Trophoblast cell (in vitro differentiated cells and primary cell): ENCODE measurements at regions not wholly inside any gene's neighbourhood (a gene's known extent, or its start where the extent isn't known, plus 50 kb on each side); places are given as distances from the start of the nearest gene placed in this dataset.

ENCODE experiments used
- DNase-seq, 2 donors: peaks; one replicate each; pipeline ENCODE4 v3.0.0-alpha.2; 2016
- H2AFZ ChIP-seq: 2 replicates; pipeline ENCODE4 v1.6.1; 2013; ENCODE audit warnings: low read length, moderate library complexity, mild to moderate bottlenecking; ENCODE audit not compliant: insufficient read depth, poor library complexity
- H2AK5ac ChIP-seq: 2 replicates; pipeline ENCODE4 v1.6.1; 2013; ENCODE audit warnings: mild to moderate bottlenecking, low read length
- H2BK120ac ChIP-seq: 2 replicates; pipeline ENCODE4 v1.6.1; 2013; ENCODE audit warnings: low read length, mild to moderate bottlenecking, moderate library complexity; ENCODE audit not compliant: insufficient read depth, poor library complexity
- H2BK12ac ChIP-seq: 2 replicates; pipeline ENCODE4 v1.6.1; 2013; ENCODE audit warnings: mild to moderate bottlenecking, low read length, moderate library complexity
- H2BK5ac ChIP-seq: 2 replicates; pipeline ENCODE4 v1.6.1; 2013; ENCODE audit warnings: low read length, low read depth, moderate library complexity, mild to moderate bottlenecking; ENCODE audit not compliant: poor library complexity
- H3K14ac ChIP-seq: 2 replicates; pipeline ENCODE4 v1.6.1; 2013; ENCODE audit warnings: mild to moderate bottlenecking, low read length
- H3K18ac ChIP-seq: 2 replicates; pipeline ENCODE4 v1.6.1; 2013; ENCODE audit warnings: mild to moderate bottlenecking, low read length
- H3K23ac ChIP-seq: 2 replicates; pipeline ENCODE4 v1.6.1; 2013; ENCODE audit warnings: low read length
- H3K27ac ChIP-seq: 2 replicates; pipeline ENCODE4 v1.5.1; 2013; ENCODE audit warnings: low read depth, mild to moderate bottlenecking, inconsistent platforms, low read length, moderate library complexity
- H3K27me3 ChIP-seq: 2 replicates; pipeline ENCODE4 v1.6.1; 2013; ENCODE audit warnings: inconsistent platforms, mild to moderate bottlenecking, low read length, moderate library complexity; ENCODE audit not compliant: insufficient read depth
- H3K36me3 ChIP-seq, 2 experiments: 1 replicate in 1 of 2; 2 replicates in 1 of 2; pipeline ENCODE4 v1.6.1; 2013; ENCODE audit warnings: low read length in 2 of 2, mild to moderate bottlenecking in 2 of 2, moderate library complexity in 1 of 2; ENCODE audit not compliant: insufficient read depth in 2 of 2, control insufficient read depth in 1 of 2
- H3K4ac ChIP-seq: 2 replicates; pipeline ENCODE4 v1.6.1; 2013; ENCODE audit warnings: low read depth, mild to moderate bottlenecking, low read length, moderate library complexity
- H3K4me1 ChIP-seq, 2 experiments: 1 replicate in 1 of 2; 2 replicates in 1 of 2; pipeline ENCODE4 v1.6.1; 2013; ENCODE audit warnings: low read length in 2 of 2, mild to moderate bottlenecking in 2 of 2, moderate library complexity in 1 of 2; ENCODE audit not compliant: insufficient read depth in 2 of 2, control insufficient read depth in 1 of 2
- H3K4me2 ChIP-seq: 2 replicates; pipeline ENCODE4 v1.6.1; 2013; ENCODE audit warnings: inconsistent platforms, mild to moderate bottlenecking, low read length, moderate library complexity
- H3K4me3 ChIP-seq: 2 replicates; pipeline ENCODE4 v1.5.1; 2013; ENCODE audit warnings: mild to moderate bottlenecking, low read depth, low read length, inconsistent platforms
- H3K79me1 ChIP-seq: one replicate; pipeline ENCODE4 v1.6.1; 2013; ENCODE audit warnings: low read length
- H3K79me2 ChIP-seq: 2 replicates; pipeline ENCODE4 v1.6.1; 2013; ENCODE audit warnings: low read length, mild to moderate bottlenecking; ENCODE audit not compliant: control insufficient read depth, insufficient read depth, poor library complexity
- H3K9ac ChIP-seq: 2 replicates; pipeline ENCODE4 v1.6.1; 2013; ENCODE audit warnings: mild to moderate bottlenecking, low read length
- H3K9me3 ChIP-seq: 2 replicates; pipeline ENCODE4 v1.6.1; 2013; ENCODE audit warnings: low read depth, mild to moderate bottlenecking, control low read depth, inconsistent platforms, low read length; ENCODE audit not compliant: insufficient read depth
- H4K12ac ChIP-seq: 2 replicates; pipeline ENCODE4 v1.6.1; 2013; ENCODE audit warnings: low read depth, mild to moderate bottlenecking, low read length, moderate library complexity
- H4K8ac ChIP-seq: 2 replicates; pipeline ENCODE4 v1.6.1; 2013; ENCODE audit warnings: low read depth, mild to moderate bottlenecking, low read length, moderate library complexity
- H4K91ac ChIP-seq: one replicate; pipeline ENCODE4 v1.6.1; 2013; ENCODE audit warnings: low read depth, mild to moderate bottlenecking, low read length, moderate library complexity
- WGBS: extraction: QIAGEN DNeasy Blood & Tissue Kit; methylation state at CpG from one replicate; pipeline ENCODE4 v1.1.7; 2013; ENCODE audit warnings: missing lambda C conversion rate; ENCODE audit not compliant: insufficient read length, insufficient coverage; ENCODE audit errors: extremely low coverage; 5-methylcytosine and 5-hydroxymethylcytosine counted together

DNA sequence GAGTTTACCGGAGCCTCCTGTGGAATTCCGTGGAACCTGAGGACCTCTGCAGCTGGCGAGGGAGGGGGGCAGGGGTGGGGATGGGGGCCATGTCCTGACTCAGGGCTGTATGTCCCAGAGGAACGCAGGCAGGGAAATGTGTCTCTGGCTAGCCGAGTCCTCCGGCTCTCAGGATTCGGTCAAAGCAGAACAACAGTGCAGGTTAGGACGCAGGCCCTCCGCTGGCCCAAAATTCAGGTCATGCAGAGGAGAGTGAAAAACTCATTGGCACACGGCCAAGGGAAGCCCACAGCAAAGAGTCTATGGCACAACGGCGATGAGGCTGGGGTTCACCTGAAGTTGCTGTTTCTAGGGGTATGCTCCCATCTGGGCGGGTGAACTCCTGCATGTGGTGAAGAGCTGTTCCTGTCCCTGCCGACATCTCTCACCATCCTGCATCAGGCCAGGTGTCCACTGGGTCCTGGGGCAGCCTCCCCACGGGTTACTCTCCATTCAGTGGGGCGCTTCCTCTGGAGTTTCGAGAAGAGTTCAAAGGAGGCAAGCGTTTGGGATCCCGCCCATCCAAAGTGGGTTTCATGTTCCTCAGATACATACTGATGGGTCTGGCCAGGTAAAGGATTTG, 1055.3 kb downstream of the BRD1 start:
- Histone ChIP-seq H3K79me1 (no peaks in the 10 kb centered on the region), H3K9me3 (peaks cover 9% of the 10 kb centered on the region), H2BK12ac (no peak overlapping the region), H3K4me1 (no peaks in the 10 kb centered on the region), H3K27ac (no peak overlapping the region), H2BK120ac (no peak overlapping the region), H4K8ac (no peak overlapping the region), H4K12ac (no peak overlapping the region), H3K23ac (no peak overlapping the region), H3K4me2 (no peak overlapping the region), H3K27me3 (no peaks in the 10 kb centered on the region), H4K91ac (no peak overlapping the region), H2AFZ (no peak overlapping the region), H2BK5ac (no peak overlapping the region), H3K14ac (no peak overlapping the region), H3K18ac (no peak overlapping the region), H2AK5ac (no peak overlapping the region), H3K4ac (no peak overlapping the region), H3K79me2 (no peaks in the 10 kb centered on the region), H3K36me3 (no peaks in the 10 kb centered on the region), H3K4me3 (no peak overlapping the region), H3K9ac (no peak overlapping the region)
- no peak for DNase-seq
- WGBS = no CpG with 5 or more reads among the region's 19 CpGs

DNA sequence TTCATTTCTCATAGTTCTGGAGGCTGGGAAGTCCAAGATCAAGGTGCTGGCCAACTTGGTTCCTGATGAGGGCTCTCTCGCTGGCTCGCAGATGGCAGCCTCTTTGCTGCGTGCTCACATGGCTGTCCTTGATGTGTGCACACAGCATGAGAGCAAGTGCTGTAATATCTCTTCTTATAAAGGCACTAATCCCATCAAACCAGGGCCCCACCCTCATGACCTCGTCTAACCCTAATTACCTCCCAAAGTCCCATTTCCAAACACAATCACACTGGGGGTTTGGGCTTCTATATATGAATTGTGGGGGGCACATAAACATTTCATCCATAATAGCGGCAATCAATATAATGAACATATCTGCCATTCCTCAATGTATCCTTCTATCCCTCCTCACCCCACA, 1062.1 kb downstream of the BRD1 start:
- Histone ChIP-seq H3K27me3 (no peaks in the 10 kb centered on the region), H3K79me2 (no peaks in the 10 kb centered on the region), H3K4me2 (no peak overlapping the region), H3K9ac (no peak overlapping the region), H4K12ac (no peak overlapping the region), H2BK5ac (no peak overlapping the region), H2AK5ac (no peak overlapping the region), H3K18ac (no peak overlapping the region), H3K4me3 (no peak overlapping the region), H3K23ac (no peak overlapping the region), H2BK12ac (no peak overlapping the region), H3K27ac (no peak overlapping the region), H3K9me3 (peaks cover 1% of the 10 kb centered on the region), H4K91ac (no peak overlapping the region), H2BK120ac (no peak overlapping the region), H3K36me3 (no peaks in the 10 kb centered on the region), H2AFZ (no peak overlapping the region), H3K79me1 (no peaks in the 10 kb centered on the region), H3K4ac (no peak overlapping the region), H4K8ac (no peak overlapping the region), H3K14ac (no peak overlapping the region), H3K4me1 (no peaks in the 10 kb centered on the region)
- DNase-seq = no peak
- no CpG with 5 or more reads among the region's 5 CpGs for WGBS

DNA sequence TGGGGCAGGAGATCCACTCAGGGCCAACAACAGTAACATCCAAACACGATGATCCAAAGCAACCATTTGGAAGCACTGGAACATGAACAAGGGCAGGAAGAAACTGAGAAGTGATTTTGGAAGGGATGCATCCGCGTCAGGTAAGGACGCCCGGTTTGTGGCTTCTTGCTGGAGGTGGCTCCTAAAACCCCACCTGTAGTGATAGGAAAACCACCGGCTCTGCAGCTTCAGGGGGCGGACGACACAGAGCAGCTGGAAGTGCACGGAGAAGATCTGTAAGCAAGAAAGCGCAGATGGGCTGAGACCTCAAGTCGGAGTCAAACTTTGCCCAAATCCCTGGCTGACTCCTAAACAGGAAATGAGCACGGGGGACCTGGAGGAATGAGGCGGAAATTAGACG, 1066.1 kb downstream of the BRD1 start:
- no peak overlapping the region for H3K4me2 ChIP-seq
- no peak overlapping the region for H3K23ac ChIP-seq
- no peak overlapping the region for H4K12ac ChIP-seq
- H2BK12ac ChIP-seq = no peak overlapping the region
- H3K4me3 ChIP-seq = no peak overlapping the region
- no peak overlapping the region for H4K8ac ChIP-seq
- H2AFZ ChIP-seq = no peak overlapping the region
- no peaks in the 10 kb centered on the region for H3K79me2 ChIP-seq
- H2AK5ac ChIP-seq = no peak overlapping the region
- WGBS = no CpG with 5 or more reads among the region's 14 CpGs
- H2BK120ac ChIP-seq = no peak overlapping the region
- H3K14ac ChIP-seq = no peak overlapping the region
- H3K4me1 ChIP-seq = no peaks in the 10 kb centered on the region
- no peaks in the 10 kb centered on the region for H3K27me3 ChIP-seq
- H3K9ac ChIP-seq = no peak overlapping the region
- no peak overlapping the region for H3K18ac ChIP-seq
- DNase-seq = no peak
- H2BK5ac ChIP-seq = no peak overlapping the region
- H3K36me3 ChIP-seq = no peaks in the 10 kb centered on the region
- H3K4ac ChIP-seq = no peak overlapping the region
- H3K79me1 ChIP-seq = no peaks in the 10 kb centered on the region
- H4K91ac ChIP-seq = no peak overlapping the region
- H3K27ac ChIP-seq = no peak overlapping the region
- peaks cover 8% of the 10 kb centered on the region for H3K9me3 ChIP-seq

DNA sequence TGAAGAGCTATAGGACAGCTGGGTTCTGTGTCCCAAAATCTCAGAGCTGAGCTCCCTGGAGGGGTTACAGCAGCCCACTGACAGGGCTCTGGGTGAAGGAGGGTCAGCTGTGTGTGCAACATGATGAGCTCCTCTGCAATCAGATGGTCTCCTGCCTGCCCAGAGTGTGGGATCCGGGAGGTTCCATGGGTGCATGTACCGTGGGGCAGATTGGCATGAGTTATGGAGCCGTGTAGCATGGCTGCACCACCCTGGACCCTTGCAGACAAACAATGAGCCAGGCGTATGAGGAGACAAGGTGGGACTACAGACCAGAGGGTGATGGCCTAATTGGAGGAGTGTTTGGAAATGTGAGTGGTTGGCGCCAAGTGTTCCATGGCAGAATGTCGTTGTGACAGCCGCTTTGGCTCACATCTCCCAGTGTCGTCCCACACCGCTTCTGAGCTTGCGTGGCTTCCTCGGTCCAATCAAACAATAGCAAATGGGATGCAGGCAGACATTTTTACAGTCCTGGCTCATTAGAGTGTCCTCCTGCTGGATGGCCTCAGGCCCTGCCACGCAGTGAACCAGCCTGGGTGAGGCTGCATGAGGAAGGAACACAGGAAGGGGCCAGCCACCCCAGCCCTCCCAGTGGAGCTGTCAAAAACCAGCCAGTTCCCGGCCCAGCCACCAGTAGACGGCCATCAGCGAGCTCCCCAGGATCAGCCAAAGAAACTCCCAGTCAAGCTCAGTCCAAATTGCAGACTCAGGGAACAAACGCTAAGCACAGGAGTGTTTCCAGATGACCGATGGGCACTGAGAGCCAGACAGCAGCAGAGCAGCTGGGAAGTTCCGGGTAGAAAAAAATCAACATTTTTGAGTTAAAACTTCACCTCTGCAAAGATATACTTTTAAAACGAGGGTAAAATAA, 1066.9 kb downstream of the BRD1 start:
- no peak overlapping the region for H3K4me3 ChIP-seq
- no peak for DNase-seq
- no peak overlapping the region for H3K4me2 ChIP-seq
- no peak overlapping the region for H2AFZ ChIP-seq
- H4K12ac ChIP-seq = no peak overlapping the region
- H3K23ac ChIP-seq = no peak overlapping the region
- no peak overlapping the region for H2BK5ac ChIP-seq
- H3K18ac ChIP-seq = no peak overlapping the region
- no peaks in the 10 kb centered on the region for H3K79me2 ChIP-seq
- WGBS = no CpG with 5 or more reads among the region's 19 CpGs
- no peak overlapping the region for H3K27ac ChIP-seq
- H3K9ac ChIP-seq = no peak overlapping the region
- no peak overlapping the region for H2AK5ac ChIP-seq
- no peaks in the 10 kb centered on the region for H3K27me3 ChIP-seq
- no peak overlapping the region for H2BK120ac ChIP-seq
- H3K14ac ChIP-seq = no peak overlapping the region
- H3K4me1 ChIP-seq = no peaks in the 10 kb centered on the region
- H3K36me3 ChIP-seq = no peaks in the 10 kb centered on the region
- peaks cover 8% of the 10 kb centered on the region for H3K9me3 ChIP-seq
- no peak overlapping the region for H3K4ac ChIP-seq
- H4K91ac ChIP-seq = no peak overlapping the region
- no peaks in the 10 kb centered on the region for H3K79me1 ChIP-seq
- H2BK12ac ChIP-seq = no peak overlapping the region
- no peak overlapping the region for H4K8ac ChIP-seq
